ENCODE measurements at regions not wholly inside any gene's neighbourhood (a gene's known extent, or its start where the extent isn't known, plus 50 kb on each side); places are given as distances from the start of the nearest gene placed in this dataset.

DNA sequence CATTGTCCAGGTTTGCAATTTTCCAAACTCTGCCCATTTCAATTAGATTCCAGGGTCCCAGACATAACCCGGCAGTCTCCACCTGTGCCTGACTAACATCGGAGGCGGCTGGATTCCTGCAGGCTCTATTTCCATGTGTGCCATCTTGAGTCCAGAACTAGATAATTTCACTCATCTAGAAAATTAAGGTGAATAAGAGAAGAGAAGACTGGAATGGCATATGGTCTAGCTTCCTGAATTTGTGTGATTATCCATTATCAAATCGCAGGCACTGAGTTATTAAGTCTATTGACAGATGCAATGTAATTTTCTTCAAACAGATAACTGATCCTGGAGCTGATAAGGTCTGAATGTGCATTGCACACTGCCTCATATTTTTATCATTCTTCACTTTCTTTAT, 305.2 kb downstream of the ETAA1 start:
- TF ChIP-seq ONECUT2 (CRISPR knock-in tag; IDR thresholded peaks at IDR 0.05): no peak
- TF ChIP-seq, protein P1, sequence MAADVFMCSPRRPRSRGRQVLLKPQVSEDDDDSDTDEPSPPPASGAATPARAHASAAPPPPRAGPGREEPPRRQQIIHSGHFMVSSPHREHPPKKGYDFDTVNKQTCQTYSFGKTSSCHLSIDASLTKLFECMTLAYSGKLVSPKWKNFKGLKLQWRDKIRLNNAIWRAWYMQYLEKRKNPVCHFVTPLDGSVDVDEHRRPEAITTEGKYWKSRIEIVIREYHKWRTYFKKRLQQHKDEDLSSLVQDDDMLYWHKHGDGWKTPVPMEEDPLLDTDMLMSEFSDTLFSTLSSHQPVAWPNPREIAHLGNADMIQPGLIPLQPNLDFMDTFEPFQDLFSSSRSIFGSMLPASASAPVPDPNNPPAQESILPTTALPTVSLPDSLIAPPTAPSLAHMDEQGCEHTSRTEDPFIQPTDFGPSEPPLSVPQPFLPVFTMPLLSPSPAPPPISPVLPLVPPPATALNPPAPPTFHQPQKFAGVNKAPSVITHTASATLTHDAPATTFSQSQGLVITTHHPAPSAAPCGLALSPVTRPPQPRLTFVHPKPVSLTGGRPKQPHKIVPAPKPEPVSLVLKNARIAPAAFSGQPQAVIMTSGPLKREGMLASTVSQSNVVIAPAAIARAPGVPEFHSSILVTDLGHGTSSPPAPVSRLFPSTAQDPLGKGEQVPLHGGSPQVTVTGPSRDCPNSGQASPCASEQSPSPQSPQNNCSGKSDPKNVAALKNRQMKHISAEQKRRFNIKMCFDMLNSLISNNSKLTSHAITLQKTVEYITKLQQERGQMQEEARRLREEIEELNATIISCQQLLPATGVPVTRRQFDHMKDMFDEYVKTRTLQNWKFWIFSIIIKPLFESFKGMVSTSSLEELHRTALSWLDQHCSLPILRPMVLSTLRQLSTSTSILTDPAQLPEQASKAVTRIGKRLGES (CRISPR knock-in tag; IDR thresholded peaks at IDR 0.05; ENCODE audit: borderline replicate concordance): no peak
- TF ChIP-seq ETV6 (CRISPR knock-in tag; conservative IDR thresholded peaks at IDR 0.05): no peak
- TF ChIP-seq, protein P2, sequence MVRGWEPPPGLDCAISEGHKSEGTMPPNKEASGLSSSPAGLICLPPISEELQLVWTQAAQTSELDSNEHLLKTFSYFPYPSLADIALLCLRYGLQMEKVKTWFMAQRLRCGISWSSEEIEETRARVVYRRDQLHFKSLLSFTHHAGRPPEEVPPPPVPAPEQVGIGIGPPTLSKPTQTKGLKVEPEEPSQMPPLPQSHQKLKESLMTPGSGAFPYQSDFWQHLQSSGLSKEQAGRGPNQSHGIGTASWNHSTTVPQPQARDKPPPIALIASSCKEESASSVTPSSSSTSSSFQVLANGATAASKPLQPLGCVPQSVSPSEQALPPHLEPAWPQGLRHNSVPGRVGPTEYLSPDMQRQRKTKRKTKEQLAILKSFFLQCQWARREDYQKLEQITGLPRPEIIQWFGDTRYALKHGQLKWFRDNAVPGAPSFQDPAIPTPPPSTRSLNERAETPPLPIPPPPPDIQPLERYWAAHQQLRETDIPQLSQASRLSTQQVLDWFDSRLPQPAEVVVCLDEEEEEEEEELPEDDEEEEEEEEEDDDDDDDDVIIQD (CRISPR knock-in tag; IDR thresholded peaks at IDR 0.05; ENCODE audit: low read depth): no peak
- TF ChIP-seq, protein P3, sequence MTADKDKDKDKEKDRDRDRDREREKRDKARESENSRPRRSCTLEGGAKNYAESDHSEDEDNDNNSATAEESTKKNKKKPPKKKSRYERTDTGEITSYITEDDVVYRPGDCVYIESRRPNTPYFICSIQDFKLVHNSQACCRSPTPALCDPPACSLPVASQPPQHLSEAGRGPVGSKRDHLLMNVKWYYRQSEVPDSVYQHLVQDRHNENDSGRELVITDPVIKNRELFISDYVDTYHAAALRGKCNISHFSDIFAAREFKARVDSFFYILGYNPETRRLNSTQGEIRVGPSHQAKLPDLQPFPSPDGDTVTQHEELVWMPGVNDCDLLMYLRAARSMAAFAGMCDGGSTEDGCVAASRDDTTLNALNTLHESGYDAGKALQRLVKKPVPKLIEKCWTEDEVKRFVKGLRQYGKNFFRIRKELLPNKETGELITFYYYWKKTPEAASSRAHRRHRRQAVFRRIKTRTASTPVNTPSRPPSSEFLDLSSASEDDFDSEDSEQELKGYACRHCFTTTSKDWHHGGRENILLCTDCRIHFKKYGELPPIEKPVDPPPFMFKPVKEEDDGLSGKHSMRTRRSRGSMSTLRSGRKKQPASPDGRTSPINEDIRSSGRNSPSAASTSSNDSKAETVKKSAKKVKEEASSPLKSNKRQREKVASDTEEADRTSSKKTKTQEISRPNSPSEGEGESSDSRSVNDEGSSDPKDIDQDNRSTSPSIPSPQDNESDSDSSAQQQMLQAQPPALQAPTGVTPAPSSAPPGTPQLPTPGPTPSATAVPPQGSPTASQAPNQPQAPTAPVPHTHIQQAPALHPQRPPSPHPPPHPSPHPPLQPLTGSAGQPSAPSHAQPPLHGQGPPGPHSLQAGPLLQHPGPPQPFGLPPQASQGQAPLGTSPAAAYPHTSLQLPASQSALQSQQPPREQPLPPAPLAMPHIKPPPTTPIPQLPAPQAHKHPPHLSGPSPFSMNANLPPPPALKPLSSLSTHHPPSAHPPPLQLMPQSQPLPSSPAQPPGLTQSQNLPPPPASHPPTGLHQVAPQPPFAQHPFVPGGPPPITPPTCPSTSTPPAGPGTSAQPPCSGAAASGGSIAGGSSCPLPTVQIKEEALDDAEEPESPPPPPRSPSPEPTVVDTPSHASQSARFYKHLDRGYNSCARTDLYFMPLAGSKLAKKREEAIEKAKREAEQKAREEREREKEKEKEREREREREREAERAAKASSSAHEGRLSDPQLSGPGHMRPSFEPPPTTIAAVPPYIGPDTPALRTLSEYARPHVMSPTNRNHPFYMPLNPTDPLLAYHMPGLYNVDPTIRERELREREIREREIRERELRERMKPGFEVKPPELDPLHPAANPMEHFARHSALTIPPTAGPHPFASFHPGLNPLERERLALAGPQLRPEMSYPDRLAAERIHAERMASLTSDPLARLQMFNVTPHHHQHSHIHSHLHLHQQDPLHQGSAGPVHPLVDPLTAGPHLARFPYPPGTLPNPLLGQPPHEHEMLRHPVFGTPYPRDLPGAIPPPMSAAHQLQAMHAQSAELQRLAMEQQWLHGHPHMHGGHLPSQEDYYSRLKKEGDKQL (CRISPR knock-in tag; IDR thresholded peaks at IDR 0.05; ENCODE audit: low read depth): no peak
